ENCODE measurements at regions not wholly inside any gene's neighbourhood (a gene's known extent, or its start where the extent isn't known, plus 50 kb on each side); places are given as distances from the start of the nearest gene placed in this dataset.

- Mint-ChIP-seq H3K4me3 (no peak overlapping the region), H3K4me1 (peaks cover 32% of the 10 kb centered on the region), H3K27ac (peak overlapping the region; percentile 50), H3K36me3 (ENCODE audit: low read depth) (no peaks in the 10 kb centered on the region), H3K9me3 (no peaks in the 10 kb centered on the region; the same call in 2 of the 3 replicates), H3K27me3 (ENCODE audit: insufficient read depth, low read depth, poor library complexity) (peaks cover 2% of the 10 kb centered on the region)
- H3K27me3 ChIP-seq (ENCODE audit: insufficient read depth), result no peaks in the 10 kb centered on the region
- ATAC-seq (no peak), DNase-seq (ENCODE audit: low spot score) (peak; percentile 55)
- no peaks in the 10 kb centered on the region for H4K20me1 ChIP-seq (replicated peaks; ENCODE audit: insufficient read depth)
- no peak overlapping the region for H3K4me3 ChIP-seq
- peaks cover 4% of the 10 kb centered on the region; the same call in 1 of the 2 replicates for H3F3A ChIP-seq (replicated peaks; ENCODE audit: low read depth)
- no peak overlapping the region for H2AFZ ChIP-seq
- H3K9me2 ChIP-seq (ENCODE audit: insufficient read depth), result no peaks in the 10 kb centered on the region
- TF ChIP-seq REST (IDR thresholded peaks at IDR 0.05; ENCODE audit: unreplicated experiment), result no peak
- no peak for TF ChIP-seq STAT1 (IDR thresholded peaks at IDR 0.05; ENCODE audit: unreplicated experiment)
- TF ChIP-seq EZH2 (IDR thresholded peaks at IDR 0.05; ENCODE audit: low read depth, unreplicated experiment), result no peak
- TF ChIP-seq ETS1 (IDR thresholded peaks at IDR 0.05), result no peak
- TF ChIP-seq ZNF114 (CRISPR knock-in tag; IDR thresholded peaks at IDR 0.05), result no peak
- TF ChIP-seq CTCF (conservative IDR thresholded peaks at IDR 0.05; ENCODE audit: low read depth in 2 of 2), result no peak
- no peak for TF ChIP-seq EZH2phosphoT487 (IDR thresholded peaks at IDR 0.05; ENCODE audit: unreplicated experiment)
- no peak for TF ChIP-seq POLR2AphosphoS5 (IDR thresholded peaks at IDR 0.05; ENCODE audit: low read depth)
- TF ChIP-seq NANOG (IDR thresholded peaks at IDR 0.05; ENCODE audit: borderline replicate concordance), result no peak
- no peak for TF ChIP-seq ZNF331 (CRISPR knock-in tag; IDR thresholded peaks at IDR 0.05; ENCODE audit: low read depth)
- no peak for TF ChIP-seq ZNF462 (CRISPR knock-in tag; IDR thresholded peaks at IDR 0.05)
- no peak; the same call in 1 of the 2 replicates for TF ChIP-seq CREB1 (CRISPR knock-in tag; IDR thresholded peaks at IDR 0.05; ENCODE audit: low read depth)
- no peak for TF ChIP-seq JUNB (IDR thresholded peaks at IDR 0.05; ENCODE audit: unreplicated experiment)
- no peaks in the 10 kb centered on the region for H3K79me2 ChIP-seq (replicated peaks; ENCODE audit: insufficient read depth)
- H3K4me1 ChIP-seq (ENCODE audit: insufficient read depth), result peaks cover 11% of the 10 kb centered on the region
- H3K36me3 ChIP-seq (ENCODE audit: insufficient read depth), result no peaks in the 10 kb centered on the region
- H3K4me2 ChIP-seq, result no peak overlapping the region
- no peak overlapping the region for H3K27ac ChIP-seq (ENCODE audit: low read depth)
These were observed 71.7 kb downstream of the LYZL2 start for GRCh38 chr10:30557884-30558283.
